GM23248 (cell line): ENCODE measurements at regions not wholly inside any gene's neighbourhood (a gene's known extent, or its start where the extent isn't known, plus 50 kb on each side); places are given as distances from the start of the nearest gene placed in this dataset.

ENCODE experiments used
- EZH2 ChIP-seq: fragments of 200-600 bp; sonication (generic); IDR thresholded peaks from 2 replicates; pipeline ENCODE4 v1.6.1; 2018; ENCODE audit warnings: antibody characterized with exemption, mild to moderate bottlenecking; ENCODE audit not compliant: insufficient read depth, poor library complexity, severe bottlenecking
- EZH2phosphoT487 ChIP-seq: fragments of 200-600 bp; sonication (generic); IDR thresholded peaks from 2 replicates; pipeline ENCODE4 v1.6.1; 2018; ENCODE audit warnings: antibody characterized with exemption, moderate library complexity, mild to moderate bottlenecking, low read depth; ENCODE audit not compliant: insufficient read depth

- TF ChIP-seq EZH2phosphoT487 = no peak
- TF ChIP-seq EZH2 = no peak
Observed at GRCh38 chr13:31056644-31057271, 104.9 kb downstream of the HSPH1 start.
